Neural cell (in vitro differentiated cells): ENCODE measurements at regions not wholly inside any gene's neighbourhood (a gene's known extent, or its start where the extent isn't known, plus 50 kb on each side); places are given as distances from the start of the nearest gene placed in this dataset.

Experiments used
- CTCF ChIP-seq: fragments of 450-650 bp; IDR thresholded peaks from 2 replicates; pipeline ENCODE4 v1.5.1; 2014; ENCODE audit warnings: antibody characterized with exemption, mild to moderate bottlenecking, moderate library complexity; ENCODE audit not compliant: poor library complexity, severe bottlenecking
- EP300 ChIP-seq: fragments of 450-650 bp; conservative IDR thresholded peaks from 2 replicates; pipeline ENCODE4 v1.6.1; 2014; ENCODE audit warnings: antibody characterized with exemption, mild to moderate bottlenecking, moderate library complexity; ENCODE audit not compliant: poor library complexity, severe bottlenecking
- EZH2 ChIP-seq: fragments of 200-600, 300-800 bp; shearing (Covaris generic), sonication (generic); IDR thresholded peaks from 2 replicates; pipeline ENCODE4 v1.6.1; 2014; ENCODE audit warnings: antibody characterized with exemption, low read length, borderline replicate concordance, mild to moderate bottlenecking; ENCODE audit not compliant: insufficient read depth, poor library complexity, severe bottlenecking
- MXI1 ChIP-seq: fragments of 450-650 bp; conservative IDR thresholded peaks from 2 replicates; pipeline ENCODE4 v1.6.1; 2014; ENCODE audit warnings: antibody characterized with exemption, mild to moderate bottlenecking; ENCODE audit not compliant: poor library complexity, severe bottlenecking
- RAD21 ChIP-seq: fragments of 450-650 bp; conservative IDR thresholded peaks from 2 replicates; pipeline ENCODE4 v1.6.1; 2014; ENCODE audit warnings: antibody characterized with exemption, mild to moderate bottlenecking, moderate library complexity

- TF ChIP-seq MXI1: no peak
- no peak for TF ChIP-seq EP300
- no peak for TF ChIP-seq EZH2
- TF ChIP-seq CTCF: no peak
- no peak for TF ChIP-seq RAD21
These were observed 346.5 kb downstream of the TYW1 start for GRCh38 chr7:67343114-67343513.
